A549 (cell line): ENCODE measurements at regions not wholly inside any gene's neighbourhood (a gene's known extent, or its start where the extent isn't known, plus 50 kb on each side); places are given as distances from the start of the nearest gene placed in this dataset.

Source experiments
- ATAC-seq, 2 experiments: fragments of 200-7000 bp in 1 of 2; fragments of >200 bp in 1 of 2; cut with Nextera tagmentation in 1 of 2; cut with Tn5 transposase in 1 of 2; 3 replicates each; pipeline versions ENCODE4 v1.8.0 to v1.9.1; 2018 to 2020; ENCODE audit warnings: mild to moderate bottlenecking in 1 of 2, moderate library complexity in 1 of 2
- CTCF ChIA-PET: fragments of 300-600 bp; sonication (Branson Sonifier 250); formaldehyde crosslinking; extraction: SDS; loops from one replicate; lab custom pipeline; 2021; ENCODE audit warnings: antibody characterized with exemption, inconsistent platforms; lab: Yijun Ruan, JAX
- POLR2A ChIA-PET: fragments of 350-600 bp; formaldehyde crosslinking; extraction: SDS; loops from one replicate; lab custom pipeline; 2021; ENCODE audit warnings: antibody characterized with exemption, inconsistent platforms; lab: Yijun Ruan, JAX
- DNase-seq, 2 experiments: peaks; one replicate each; pipeline versions ENCODE4 v3.0.0 to v3.0.0-alpha.2; 2011 to 2016; ENCODE audit warnings: low read depth in 1 of 2, low spot score in 1 of 2
- FAIRE-seq: peaks from 2 replicates; lab custom pipeline; 2011; peaks lifted over from hg19 to GRCh38; lab: Jason Lieb, UNC
- H3K27ac ChIP-seq, 2 experiments: fragments of >200 bp; sonication (Bioruptor Twin); formaldehyde crosslinking; 3 replicates each; pipeline ENCODE4 v1.5.1; 2016 to 2017
- H3K4me1 ChIP-seq: fragments of >200 bp; sonication (Bioruptor Twin); formaldehyde crosslinking; 3 replicates; pipeline ENCODE4 v1.6.1; 2016
- H3K4me2 ChIP-seq: fragments of >200 bp; sonication (Bioruptor Twin); formaldehyde crosslinking; 3 replicates; pipeline ENCODE4 v1.6.1; 2016
- H3K4me3 ChIP-seq: fragments of >200 bp; sonication (Bioruptor Twin); formaldehyde crosslinking; 3 replicates; pipeline ENCODE4 v1.5.1; 2016
- H3K9me3 ChIP-seq: fragments of >200 bp; sonication (Bioruptor Twin); formaldehyde crosslinking; 3 replicates; pipeline ENCODE4 v1.6.1; 2016
- BHLHE40 ChIP-seq: IDR thresholded peaks from 2 replicates; pipeline ENCODE4 v1.6.1; 2012; ENCODE audit warnings: low read depth, low read length, inconsistent platforms
- CBX8 ChIP-seq: fragments of 200-600 bp; sonication (generic); IDR thresholded peaks from 2 replicates; pipeline ENCODE4 v1.6.1; 2016
- CHD4 ChIP-seq: fragments of 200-600 bp; sonication (generic); IDR thresholded peaks from 2 replicates; pipeline ENCODE4 v1.6.1; 2016; ENCODE audit warnings: antibody characterized with exemption, mild to moderate bottlenecking, borderline replicate concordance
- FOSL2 ChIP-seq, 2 experiments: fragments of 450-650 bp in 1 of 2; fragments of >200 bp in 1 of 2; sonication (Bioruptor Twin) in 1 of 2; formaldehyde crosslinking; IDR thresholded peaks; 2 replicates each; pipeline versions ENCODE4 v1.5.0 to v1.6.1; 2016 to 2020; ENCODE audit warnings: mild to moderate bottlenecking in 1 of 2, moderate library complexity in 1 of 2
- HEYL ChIP-seq: fragments of 250-450 bp; sonication (Bioruptor Pico); IDR thresholded peaks from 2 replicates; pipeline ENCODE4 v1.8.0; 2021; ENCODE audit warnings: mild to moderate bottlenecking, moderate library complexity
- HOXA7 ChIP-seq: fragments of 250-450 bp; sonication (Bioruptor Pico); IDR thresholded peaks from 2 replicates; pipeline ENCODE4 v1.5.0; 2020; ENCODE audit warnings: mild to moderate bottlenecking, moderate library complexity
- JUNB ChIP-seq: fragments of >200 bp; sonication (Bioruptor Twin); formaldehyde crosslinking; IDR thresholded peaks from 2 replicates; pipeline ENCODE4 v1.6.1; 2016
- KDM1A ChIP-seq: fragments of 200-600 bp; sonication (generic); IDR thresholded peaks from 2 replicates; pipeline ENCODE4 v1.6.1; 2016; ENCODE audit warnings: low read depth, mild to moderate bottlenecking
- MYC ChIP-seq: IDR thresholded peaks from 2 replicates; pipeline ENCODE4 v1.6.1; 2012; ENCODE audit warnings: mild to moderate bottlenecking, inconsistent platforms, low read length, improper control_type of control experiment, borderline replicate concordance
- NR3C1 ChIP-seq: fragments of >200 bp; sonication (Bioruptor Twin); formaldehyde crosslinking; IDR thresholded peaks from 3 replicates; pipeline ENCODE4 v1.6.1; 2017
- POLR2A ChIP-seq: IDR thresholded peaks from 2 replicates; pipeline ENCODE4 v1.6.1; 2012; ENCODE audit warnings: mild to moderate bottlenecking, low read length
- POLR2AphosphoS2 ChIP-seq: conservative IDR thresholded peaks from 2 replicates; pipeline ENCODE4 v1.6.1; 2012; ENCODE audit warnings: low read length, improper control_type of control experiment, inconsistent platforms
- RAD21 ChIP-seq, 2 experiments: fragments of >200 bp in 1 of 2; sonication (Bioruptor Twin) in 1 of 2; formaldehyde crosslinking in 1 of 2; IDR thresholded peaks in 1 of 2; conservative IDR thresholded peaks in 1 of 2; 2 replicates in 1 of 2; 3 replicates in 1 of 2; pipeline ENCODE4 v1.6.1; 2012 to 2018; ENCODE audit warnings: inconsistent platforms in 1 of 2
- RFX5 ChIP-seq: fragments of 450-650 bp; IDR thresholded peaks from 2 replicates; pipeline ENCODE4 v1.7.1; 2014; ENCODE audit warnings: antibody characterized with exemption, mild to moderate bottlenecking, moderate library complexity
- RNF2 ChIP-seq: fragments of 200-600 bp; sonication (generic); IDR thresholded peaks from 2 replicates; pipeline ENCODE4 v1.6.1; 2016; ENCODE audit warnings: low read depth, mild to moderate bottlenecking, antibody characterized with exemption, moderate library complexity, borderline replicate concordance
- SMC3 ChIP-seq: fragments of >200 bp; sonication (Bioruptor Twin); formaldehyde crosslinking; IDR thresholded peaks from 3 replicates; pipeline ENCODE4 v1.6.1; 2018; ENCODE audit warnings: inconsistent platforms
- TP53 ChIP-seq: fragments of 250-450 bp; sonication (Bioruptor Pico); IDR thresholded peaks from 2 replicates; pipeline ENCODE4 v1.5.0; 2021; ENCODE audit warnings: mild to moderate bottlenecking, moderate library complexity
- ZFP36 ChIP-seq: fragments of 450-650 bp; IDR thresholded peaks from 2 replicates; pipeline ENCODE4 v1.6.1; 2014; ENCODE audit warnings: borderline replicate concordance; ENCODE audit not compliant: partially characterized antibody
- WGBS: methylation state at CpG from one replicate; pipeline ENCODE4 v1.1.6; 2017; ENCODE audit errors: missing lambda C conversion rate; 5-methylcytosine and 5-hydroxymethylcytosine counted together
- TF ChIP-seq, protein P1 (sequence below): fragments of 250-450 bp; sonication (Bioruptor Pico); IDR thresholded peaks from 2 replicates; pipeline ENCODE4 v1.5.0; 2021; ENCODE audit warnings: mild to moderate bottlenecking, moderate library complexity, borderline replicate concordance
- TF ChIP-seq, protein P2 (sequence below): fragments of 200-600 bp; sonication (generic); IDR thresholded peaks from 2 replicates; pipeline ENCODE4 v1.6.1; 2016; ENCODE audit warnings: antibody characterized with exemption, mild to moderate bottlenecking, moderate library complexity
- TF ChIP-seq, protein P3 (sequence below): IDR thresholded peaks from 2 replicates; pipeline ENCODE4 v1.6.1; 2012
- TF ChIP-seq, protein P4 (sequence below): fragments of >200 bp; sonication (Bioruptor Twin); formaldehyde crosslinking; IDR thresholded peaks from 3 replicates; pipeline ENCODE4 v1.5.1; 2016
- TF ChIP-seq, protein P5 (sequence below): IDR thresholded peaks from 2 replicates; pipeline ENCODE4 v1.6.1; 2012

DNA sequence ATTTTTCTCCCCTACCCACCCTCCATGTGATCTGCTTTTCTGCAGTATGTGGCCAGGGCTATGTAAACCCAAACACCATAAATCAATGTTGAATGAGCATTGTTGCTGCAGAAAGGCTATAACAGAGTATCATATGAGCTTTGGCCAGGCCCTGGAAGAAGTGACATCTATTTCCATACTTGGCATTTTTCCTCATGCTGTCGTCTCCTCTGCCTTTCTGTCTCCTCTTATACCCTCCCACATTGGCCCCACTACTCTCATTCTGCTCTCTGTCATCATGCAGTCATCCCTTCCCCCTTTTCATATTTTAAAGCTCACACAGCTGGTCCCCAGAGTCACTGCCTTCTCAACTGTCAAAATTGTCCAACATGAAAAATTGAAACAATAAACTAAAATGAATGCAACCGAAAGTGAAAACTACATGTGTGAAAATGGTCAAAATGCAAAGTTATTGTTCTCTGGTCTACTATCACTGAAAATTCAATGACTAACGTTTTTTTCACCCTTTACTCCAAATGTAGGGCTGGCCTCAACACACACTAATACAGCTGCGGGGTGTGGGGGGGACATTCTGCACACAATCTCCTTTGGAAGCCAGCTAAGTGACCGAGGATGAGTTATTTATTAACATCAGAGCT, 290.7 kb upstream of the TMPO start:
- FAIRE-seq = no peak
- 16% methylated on average over 5 of the region's 5 CpGs for WGBS
- POLR2A ChIA-PET = no interaction called here
- Histone ChIP-seq H3K27ac (no peak overlapping the region), H3K4me1 (no peaks in the 10 kb centered on the region), H3K4me3 (no peak overlapping the region), H3K4me2 (peak overlapping the region; percentile 12; the same call in 1 of the 3 replicates), H3K9me3 (no peaks in the 10 kb centered on the region)
- no peak for DNase-seq
- ATAC-seq = no peak
- no peak for TF ChIP-seq POLR2A
- no peak for TF ChIP-seq HEYL
- TF ChIP-seq POLR2AphosphoS2 = no peak
- TF ChIP-seq, protein P1, sequence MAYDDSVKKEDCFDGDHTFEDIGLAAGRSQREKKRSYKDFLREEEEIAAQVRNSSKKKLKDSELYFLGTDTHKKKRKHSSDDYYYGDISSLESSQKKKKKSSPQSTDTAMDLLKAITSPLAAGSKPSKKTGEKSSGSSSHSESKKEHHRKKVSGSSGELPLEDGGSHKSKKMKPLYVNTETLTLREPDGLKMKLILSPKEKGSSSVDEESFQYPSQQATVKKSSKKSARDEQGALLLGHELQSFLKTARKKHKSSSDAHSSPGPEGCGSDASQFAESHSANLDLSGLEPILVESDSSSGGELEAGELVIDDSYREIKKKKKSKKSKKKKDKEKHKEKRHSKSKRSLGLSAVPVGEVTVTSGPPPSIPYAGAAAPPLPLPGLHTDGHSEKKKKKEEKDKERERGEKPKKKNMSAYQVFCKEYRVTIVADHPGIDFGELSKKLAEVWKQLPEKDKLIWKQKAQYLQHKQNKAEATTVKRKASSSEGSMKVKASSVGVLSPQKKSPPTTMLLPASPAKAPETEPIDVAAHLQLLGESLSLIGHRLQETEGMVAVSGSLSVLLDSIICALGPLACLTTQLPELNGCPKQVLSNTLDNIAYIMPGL (CRISPR knock-in tag) = no peak
- no peak for TF ChIP-seq CHD4
- no peak for TF ChIP-seq RFX5
- no peak for TF ChIP-seq NR3C1
- TF ChIP-seq, protein P2, sequence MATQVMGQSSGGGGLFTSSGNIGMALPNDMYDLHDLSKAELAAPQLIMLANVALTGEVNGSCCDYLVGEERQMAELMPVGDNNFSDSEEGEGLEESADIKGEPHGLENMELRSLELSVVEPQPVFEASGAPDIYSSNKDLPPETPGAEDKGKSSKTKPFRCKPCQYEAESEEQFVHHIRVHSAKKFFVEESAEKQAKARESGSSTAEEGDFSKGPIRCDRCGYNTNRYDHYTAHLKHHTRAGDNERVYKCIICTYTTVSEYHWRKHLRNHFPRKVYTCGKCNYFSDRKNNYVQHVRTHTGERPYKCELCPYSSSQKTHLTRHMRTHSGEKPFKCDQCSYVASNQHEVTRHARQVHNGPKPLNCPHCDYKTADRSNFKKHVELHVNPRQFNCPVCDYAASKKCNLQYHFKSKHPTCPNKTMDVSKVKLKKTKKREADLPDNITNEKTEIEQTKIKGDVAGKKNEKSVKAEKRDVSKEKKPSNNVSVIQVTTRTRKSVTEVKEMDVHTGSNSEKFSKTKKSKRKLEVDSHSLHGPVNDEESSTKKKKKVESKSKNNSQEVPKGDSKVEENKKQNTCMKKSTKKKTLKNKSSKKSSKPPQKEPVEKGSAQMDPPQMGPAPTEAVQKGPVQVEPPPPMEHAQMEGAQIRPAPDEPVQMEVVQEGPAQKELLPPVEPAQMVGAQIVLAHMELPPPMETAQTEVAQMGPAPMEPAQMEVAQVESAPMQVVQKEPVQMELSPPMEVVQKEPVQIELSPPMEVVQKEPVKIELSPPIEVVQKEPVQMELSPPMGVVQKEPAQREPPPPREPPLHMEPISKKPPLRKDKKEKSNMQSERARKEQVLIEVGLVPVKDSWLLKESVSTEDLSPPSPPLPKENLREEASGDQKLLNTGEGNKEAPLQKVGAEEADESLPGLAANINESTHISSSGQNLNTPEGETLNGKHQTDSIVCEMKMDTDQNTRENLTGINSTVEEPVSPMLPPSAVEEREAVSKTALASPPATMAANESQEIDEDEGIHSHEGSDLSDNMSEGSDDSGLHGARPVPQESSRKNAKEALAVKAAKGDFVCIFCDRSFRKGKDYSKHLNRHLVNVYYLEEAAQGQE = no peak
- no peak for TF ChIP-seq ZFP36
- CTCF ChIA-PET = interaction anchor here (0.6 kb wide), 1 partner anchor 36 kb away, joined by 3 read pairs; no protein-coding TSS in a partner anchor

DNA sequence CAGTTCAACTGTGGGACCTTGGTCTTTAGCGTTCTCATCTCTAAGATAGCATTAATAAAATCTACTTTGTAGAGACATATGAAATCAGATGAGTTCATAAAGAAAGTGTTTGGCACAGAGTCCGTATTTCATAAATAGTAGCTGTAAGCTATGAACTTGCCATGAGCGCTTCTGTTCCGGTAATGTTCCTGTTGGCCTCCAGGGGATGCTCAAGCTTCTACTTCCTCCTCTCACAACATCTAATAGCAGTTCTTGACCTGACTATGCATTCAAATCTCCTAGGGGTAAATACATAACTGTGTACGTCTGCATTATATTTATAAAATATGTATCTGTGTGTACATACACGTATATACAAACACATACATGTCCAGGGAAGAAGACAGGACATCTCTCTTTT, 288.2 kb upstream of the TMPO start:
- FAIRE-seq (no peak), ATAC-seq (peak in 1 of 2 experiments; percentile 79; a peak in 3 of 6 replicates)
- TF ChIP-seq, protein P3, sequence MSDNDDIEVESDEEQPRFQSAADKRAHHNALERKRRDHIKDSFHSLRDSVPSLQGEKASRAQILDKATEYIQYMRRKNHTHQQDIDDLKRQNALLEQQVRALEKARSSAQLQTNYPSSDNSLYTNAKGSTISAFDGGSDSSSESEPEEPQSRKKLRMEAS = no peak
- no peak for TF ChIP-seq KDM1A
- TF ChIP-seq NR3C1 = no peak
- TF ChIP-seq RNF2 = no peak
- TF ChIP-seq RAD21 (conservative IDR thresholded peaks at IDR 0.05 in 1 of 2, IDR thresholded peaks at IDR 0.05 in 1 of 2) = peak in 1 of 2 experiments; percentile 61; a peak in 2 of 5 replicates
- TF ChIP-seq BHLHE40 = no peak
- no peak for TF ChIP-seq CBX8
- TF ChIP-seq HOXA7 (CRISPR knock-in tag) = no peak
- TF ChIP-seq, protein P4, sequence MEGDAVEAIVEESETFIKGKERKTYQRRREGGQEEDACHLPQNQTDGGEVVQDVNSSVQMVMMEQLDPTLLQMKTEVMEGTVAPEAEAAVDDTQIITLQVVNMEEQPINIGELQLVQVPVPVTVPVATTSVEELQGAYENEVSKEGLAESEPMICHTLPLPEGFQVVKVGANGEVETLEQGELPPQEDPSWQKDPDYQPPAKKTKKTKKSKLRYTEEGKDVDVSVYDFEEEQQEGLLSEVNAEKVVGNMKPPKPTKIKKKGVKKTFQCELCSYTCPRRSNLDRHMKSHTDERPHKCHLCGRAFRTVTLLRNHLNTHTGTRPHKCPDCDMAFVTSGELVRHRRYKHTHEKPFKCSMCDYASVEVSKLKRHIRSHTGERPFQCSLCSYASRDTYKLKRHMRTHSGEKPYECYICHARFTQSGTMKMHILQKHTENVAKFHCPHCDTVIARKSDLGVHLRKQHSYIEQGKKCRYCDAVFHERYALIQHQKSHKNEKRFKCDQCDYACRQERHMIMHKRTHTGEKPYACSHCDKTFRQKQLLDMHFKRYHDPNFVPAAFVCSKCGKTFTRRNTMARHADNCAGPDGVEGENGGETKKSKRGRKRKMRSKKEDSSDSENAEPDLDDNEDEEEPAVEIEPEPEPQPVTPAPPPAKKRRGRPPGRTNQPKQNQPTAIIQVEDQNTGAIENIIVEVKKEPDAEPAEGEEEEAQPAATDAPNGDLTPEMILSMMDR = peak; percentile 13; the same call in 1 of the 3 replicates
- peak; percentile 20; the same call in 1 of the 3 replicates for TF ChIP-seq SMC3
- TF ChIP-seq ZFP36 = no peak
- TF ChIP-seq MYC = no peak
- no peak for TF ChIP-seq JUNB
- no peak for TF ChIP-seq FOSL2 (IDR thresholded peaks at IDR 0.05)
- TF ChIP-seq FOSL2 (CRISPR knock-in tag; IDR thresholded peaks at IDR 0.05) = no peak
- no peak for TF ChIP-seq TP53 (CRISPR knock-in tag)
- TF ChIP-seq, protein P5, sequence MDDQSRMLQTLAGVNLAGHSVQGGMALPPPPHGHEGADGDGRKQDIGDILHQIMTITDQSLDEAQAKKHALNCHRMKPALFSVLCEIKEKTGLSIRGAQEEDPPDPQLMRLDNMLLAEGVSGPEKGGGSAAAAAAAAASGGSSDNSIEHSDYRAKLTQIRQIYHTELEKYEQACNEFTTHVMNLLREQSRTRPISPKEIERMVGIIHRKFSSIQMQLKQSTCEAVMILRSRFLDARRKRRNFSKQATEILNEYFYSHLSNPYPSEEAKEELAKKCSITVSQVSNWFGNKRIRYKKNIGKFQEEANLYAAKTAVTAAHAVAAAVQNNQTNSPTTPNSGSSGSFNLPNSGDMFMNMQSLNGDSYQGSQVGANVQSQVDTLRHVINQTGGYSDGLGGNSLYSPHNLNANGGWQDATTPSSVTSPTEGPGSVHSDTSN = no peak
- TF ChIP-seq, protein P2 = no peak

More for the DNA sequence above, 288.2 kb upstream of the TMPO start:
- Histone ChIP-seq H3K9me3 (no peaks in the 10 kb centered on the region), H3K27ac (no peak overlapping the region), H3K4me2 (no peak overlapping the region), H3K4me3 (no peak overlapping the region), H3K4me1 (no peaks in the 10 kb centered on the region)
- POLR2A ChIA-PET = no interaction called here
- DNase-seq = peak in 1 of 2 experiments; percentile 45
- 50% methylated on average over 6 of the region's 6 CpGs for WGBS
- CTCF ChIA-PET = interaction anchor here (0.9 to 1.8 kb wide), 5 partner anchors 19 to 148 kb away, joined by 3 to 6 read pairs (median 3); no protein-coding TSS in a partner anchor
